IPS DF 6.9 (cell line): ENCODE measurements at regions not wholly inside any gene's neighbourhood (a gene's known extent, or its start where the extent isn't known, plus 50 kb on each side); places are given as distances from the start of the nearest gene placed in this dataset.

Experiments used
- DNase-seq: peaks from one replicate; pipeline ENCODE4 v3.0.0-alpha.2; 2013; ENCODE audit warnings: low read depth, low spot score
- H3K27ac ChIP-seq: one replicate; pipeline ENCODE4 v1.5.1; 2013; ENCODE audit warnings: low read length, control low read depth
- H3K27me3 ChIP-seq: 2 replicates; pipeline ENCODE4 v1.6.1; 2013; ENCODE audit warnings: mild to moderate bottlenecking, low read length; ENCODE audit not compliant: control insufficient read depth, insufficient read depth
- H3K36me3 ChIP-seq: 2 replicates; pipeline ENCODE4 v1.6.1; 2013; ENCODE audit warnings: low read length; ENCODE audit not compliant: control insufficient read depth, insufficient read depth
- H3K4me1 ChIP-seq: 2 replicates; pipeline ENCODE4 v1.6.1; 2013; ENCODE audit warnings: low read length; ENCODE audit not compliant: control insufficient read depth, insufficient read depth
- H3K4me3 ChIP-seq: 2 replicates; pipeline ENCODE4 v1.5.1; 2013; ENCODE audit warnings: mild to moderate bottlenecking, low read length
- H3K9me3 ChIP-seq: 2 replicates; pipeline ENCODE4 v1.6.1; 2013; ENCODE audit warnings: low read length, inconsistent platforms; ENCODE audit not compliant: control insufficient read depth, insufficient read depth
- WGBS: extraction: QIAGEN DNeasy Blood & Tissue Kit; methylation state at CpG from one replicate; pipeline ENCODE4 v1.1.7; 2013; ENCODE audit warnings: mixed read lengths, missing lambda C conversion rate; ENCODE audit not compliant: insufficient read length, insufficient coverage; 5-methylcytosine and 5-hydroxymethylcytosine counted together

DNA sequence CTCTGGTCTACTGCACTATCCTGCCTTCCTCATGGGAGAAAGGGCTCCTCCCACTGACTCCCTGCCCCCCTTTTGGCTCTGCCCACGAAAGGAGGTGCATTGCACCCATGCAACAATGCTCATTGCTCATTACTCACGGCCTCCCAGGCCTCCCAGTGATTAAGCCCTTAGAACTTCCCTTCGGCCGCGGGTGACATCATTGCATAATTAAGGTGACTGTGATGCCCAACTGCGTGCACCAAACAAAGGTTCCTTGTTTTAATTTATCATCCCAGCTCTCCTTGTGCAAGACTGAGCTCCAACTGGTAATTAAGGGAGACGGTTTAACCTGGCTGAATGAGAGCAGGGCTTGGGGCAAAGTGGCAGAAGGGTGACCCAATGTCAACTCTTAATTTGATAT, 180.4 kb downstream of the GAS1 start:
- no peak for DNase-seq
- Histone ChIP-seq H3K36me3 (no peaks in the 10 kb centered on the region), H3K4me3 (no peak overlapping the region), H3K9me3 (no peaks in the 10 kb centered on the region), H3K4me1 (no peaks in the 10 kb centered on the region), H3K27ac (no peak overlapping the region), H3K27me3 (no peaks in the 10 kb centered on the region; the same call in 1 of the 2 replicates)
- WGBS = no CpG with 5 or more reads among the region's 7 CpGs

DNA sequence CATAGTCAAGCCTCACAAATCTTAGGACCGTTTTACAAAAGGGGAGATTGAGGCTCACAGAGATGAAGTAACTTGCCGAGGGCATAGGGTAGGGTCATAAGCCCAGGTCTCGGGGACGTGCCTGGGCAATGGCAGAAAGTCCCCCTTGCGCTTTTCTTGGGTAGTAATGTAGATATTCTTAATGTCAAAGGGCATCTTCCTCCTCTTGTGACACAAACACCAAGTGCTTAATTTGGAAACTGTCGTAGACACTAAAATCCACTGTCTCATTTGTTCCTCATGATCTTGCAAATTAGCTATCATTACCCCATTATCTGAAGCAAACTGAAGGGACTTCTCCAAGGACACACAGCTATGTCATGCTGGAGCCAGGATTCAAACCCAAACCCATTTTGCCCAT, 180.8 kb downstream of the GAS1 start:
- Histone ChIP-seq H3K4me3 (no peak overlapping the region), H3K36me3 (no peaks in the 10 kb centered on the region), H3K4me1 (no peaks in the 10 kb centered on the region), H3K27ac (no peak overlapping the region), H3K9me3 (no peaks in the 10 kb centered on the region), H3K27me3 (no peaks in the 10 kb centered on the region; the same call in 1 of the 2 replicates)
- WGBS = no CpG with 5 or more reads among the region's 6 CpGs
- no peak for DNase-seq

DNA sequence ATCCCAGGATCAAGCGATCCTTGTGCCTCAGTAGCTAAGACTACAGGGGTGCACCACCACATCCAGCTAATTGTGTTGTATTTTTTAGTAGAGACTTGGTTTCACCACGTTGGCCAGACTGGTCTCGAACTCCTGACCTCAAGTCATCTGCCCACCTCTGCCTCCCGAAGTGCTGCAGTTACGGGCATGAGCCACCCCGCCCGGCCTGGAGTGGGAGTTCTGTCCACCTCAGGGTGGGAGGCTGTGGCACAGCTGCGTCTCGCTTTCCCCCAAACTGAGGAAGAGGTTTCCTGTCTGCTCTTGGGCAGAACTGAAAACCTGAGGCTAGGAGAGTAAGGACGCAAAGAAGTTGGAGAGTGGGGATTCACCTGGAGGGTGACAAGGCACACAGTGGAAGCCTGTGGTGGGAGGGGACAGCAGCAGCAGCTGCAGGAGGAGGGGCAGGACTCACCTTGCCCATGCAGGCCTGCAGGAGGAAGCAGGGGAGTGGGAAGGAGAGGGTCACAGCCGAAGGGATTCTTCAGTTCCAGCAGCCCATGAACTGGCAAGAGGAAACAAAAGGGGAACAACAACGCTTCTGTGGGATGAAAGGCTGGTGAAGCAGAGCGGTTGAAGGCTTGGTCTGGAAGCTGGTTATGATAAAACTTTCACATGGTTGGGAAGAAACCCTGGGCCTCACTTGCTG, 181.4 kb downstream of the GAS1 start:
- no peaks in the 10 kb centered on the region for H3K36me3 ChIP-seq
- no peaks in the 10 kb centered on the region for H3K9me3 ChIP-seq
- no peaks in the 10 kb centered on the region for H3K4me1 ChIP-seq
- DNase-seq = no peak
- no peaks in the 10 kb centered on the region; the same call in 1 of the 2 replicates for H3K27me3 ChIP-seq
- WGBS = no CpG with 5 or more reads among the region's 13 CpGs
- no peak overlapping the region for H3K4me3 ChIP-seq
- no peak overlapping the region for H3K27ac ChIP-seq

DNA sequence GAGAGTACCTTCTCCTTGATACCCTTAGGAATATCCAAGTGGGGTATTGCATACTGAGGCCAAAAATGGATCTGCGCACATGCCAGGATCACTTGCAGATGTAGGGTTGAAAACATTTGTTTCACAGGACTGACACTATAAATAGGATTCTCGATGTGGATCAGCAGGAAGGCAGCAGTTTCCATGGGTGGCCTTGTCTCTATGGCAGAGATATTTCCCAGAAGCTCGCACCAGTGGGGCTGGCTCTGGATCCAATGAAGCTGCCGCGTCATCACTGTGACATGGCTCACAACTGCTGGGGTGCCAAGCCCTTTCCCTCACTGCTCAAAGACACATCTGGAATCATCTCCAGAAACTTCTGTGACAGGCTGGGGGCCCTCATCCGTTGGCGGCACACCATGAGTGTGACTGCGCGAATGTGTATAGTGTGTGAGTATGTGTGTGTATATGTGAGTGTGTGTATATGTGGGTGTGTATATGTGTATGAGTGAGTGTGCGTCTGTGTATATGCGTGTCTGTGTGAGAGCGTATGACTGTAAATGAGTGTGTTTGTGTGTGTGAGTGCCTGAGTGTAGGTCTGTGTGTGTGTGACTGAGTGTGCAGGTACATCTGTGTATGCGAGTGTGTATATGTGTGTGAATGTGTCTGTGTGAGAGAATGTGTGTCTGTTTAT, 182.5 kb downstream of the GAS1 start:
- H3K36me3 ChIP-seq = no peaks in the 10 kb centered on the region
- H3K27me3 ChIP-seq = no peaks in the 10 kb centered on the region; the same call in 1 of the 2 replicates
- no peak overlapping the region for H3K27ac ChIP-seq
- H3K4me1 ChIP-seq = no peaks in the 10 kb centered on the region
- no peak for DNase-seq
- 100% methylated on average over 5 of the region's 13 CpGs for WGBS
- no peak overlapping the region for H3K4me3 ChIP-seq
- H3K9me3 ChIP-seq = no peaks in the 10 kb centered on the region

DNA sequence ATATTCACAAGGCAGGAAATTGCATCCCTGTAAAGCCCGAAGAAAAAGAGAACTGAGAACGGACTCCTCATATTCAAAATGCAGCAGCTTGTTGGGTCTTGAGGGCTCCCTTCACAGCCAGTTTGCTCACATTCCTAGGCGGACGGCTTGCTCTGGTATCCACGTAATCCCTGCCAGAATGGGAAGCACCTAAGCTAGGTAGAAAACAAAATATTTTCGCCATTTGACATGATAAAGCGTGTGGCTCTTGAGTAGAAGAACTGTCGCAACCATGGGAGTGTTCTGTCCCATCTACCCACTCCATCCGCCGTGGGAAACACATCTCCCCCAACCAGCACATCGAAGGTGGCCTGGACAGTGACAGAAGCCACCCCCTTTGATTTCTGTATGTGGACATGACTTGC, 183.1 kb downstream of the GAS1 start:
- DNase-seq = no peak
- WGBS = no CpG with 5 or more reads among the region's 11 CpGs
- Histone ChIP-seq H3K27me3 (no peaks in the 10 kb centered on the region; the same call in 1 of the 2 replicates), H3K4me1 (no peaks in the 10 kb centered on the region), H3K27ac (no peak overlapping the region), H3K36me3 (no peaks in the 10 kb centered on the region), H3K9me3 (no peaks in the 10 kb centered on the region), H3K4me3 (no peak overlapping the region)

DNA sequence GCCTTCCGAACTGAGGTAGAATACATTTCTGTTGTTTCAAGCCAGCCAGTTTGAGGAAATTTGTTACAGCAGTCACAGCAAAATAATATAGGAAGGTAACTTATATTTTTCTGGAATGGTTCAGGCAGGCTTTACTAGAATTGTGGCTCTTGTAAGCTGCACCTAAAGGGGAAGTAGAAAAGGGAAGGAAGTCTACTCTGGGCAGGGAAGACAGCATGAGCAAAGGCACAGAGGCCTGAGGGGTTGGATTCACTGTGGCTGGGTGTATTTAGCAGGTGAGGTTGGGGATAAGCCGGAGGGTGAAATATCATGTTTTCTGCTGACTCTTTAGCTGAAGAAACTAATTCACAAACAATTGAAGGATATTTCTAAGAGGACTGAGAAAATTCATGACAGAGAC, 183.5 kb downstream of the GAS1 start:
- H3K27ac ChIP-seq = no peak overlapping the region
- H3K27me3 ChIP-seq = no peaks in the 10 kb centered on the region; the same call in 1 of the 2 replicates
- no peaks in the 10 kb centered on the region for H3K36me3 ChIP-seq
- no peak for DNase-seq
- H3K9me3 ChIP-seq = no peaks in the 10 kb centered on the region
- no CpG with 5 or more reads among the region's 2 CpGs for WGBS
- H3K4me3 ChIP-seq = no peak overlapping the region
- no peaks in the 10 kb centered on the region for H3K4me1 ChIP-seq

DNA sequence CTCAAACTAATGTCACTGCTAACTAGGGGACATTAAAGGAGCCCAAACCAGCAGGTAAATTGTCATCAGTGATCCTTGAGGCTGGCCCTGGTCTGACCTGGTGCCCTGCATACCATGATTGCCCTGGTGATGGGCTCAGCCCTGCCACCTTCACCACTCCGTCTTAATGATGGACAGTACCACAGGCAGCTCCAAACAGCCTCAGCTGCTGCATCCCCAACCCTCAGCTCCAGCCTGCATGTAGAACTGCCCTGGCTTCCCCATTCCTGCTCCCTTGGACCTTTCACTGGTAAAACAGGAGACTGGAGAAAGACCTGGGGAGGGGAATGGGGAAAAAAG, 190.0 kb downstream of the GAS1 start:
- Histone ChIP-seq H3K27ac (no peak overlapping the region), H3K36me3 (no peaks in the 10 kb centered on the region), H3K4me3 (no peak overlapping the region), H3K4me1 (no peaks in the 10 kb centered on the region), H3K9me3 (no peaks in the 10 kb centered on the region), H3K27me3 (no peaks in the 10 kb centered on the region)
- DNase-seq = no peak
- no CpG with 5 or more reads among the region's 1 CpG for WGBS

DNA sequence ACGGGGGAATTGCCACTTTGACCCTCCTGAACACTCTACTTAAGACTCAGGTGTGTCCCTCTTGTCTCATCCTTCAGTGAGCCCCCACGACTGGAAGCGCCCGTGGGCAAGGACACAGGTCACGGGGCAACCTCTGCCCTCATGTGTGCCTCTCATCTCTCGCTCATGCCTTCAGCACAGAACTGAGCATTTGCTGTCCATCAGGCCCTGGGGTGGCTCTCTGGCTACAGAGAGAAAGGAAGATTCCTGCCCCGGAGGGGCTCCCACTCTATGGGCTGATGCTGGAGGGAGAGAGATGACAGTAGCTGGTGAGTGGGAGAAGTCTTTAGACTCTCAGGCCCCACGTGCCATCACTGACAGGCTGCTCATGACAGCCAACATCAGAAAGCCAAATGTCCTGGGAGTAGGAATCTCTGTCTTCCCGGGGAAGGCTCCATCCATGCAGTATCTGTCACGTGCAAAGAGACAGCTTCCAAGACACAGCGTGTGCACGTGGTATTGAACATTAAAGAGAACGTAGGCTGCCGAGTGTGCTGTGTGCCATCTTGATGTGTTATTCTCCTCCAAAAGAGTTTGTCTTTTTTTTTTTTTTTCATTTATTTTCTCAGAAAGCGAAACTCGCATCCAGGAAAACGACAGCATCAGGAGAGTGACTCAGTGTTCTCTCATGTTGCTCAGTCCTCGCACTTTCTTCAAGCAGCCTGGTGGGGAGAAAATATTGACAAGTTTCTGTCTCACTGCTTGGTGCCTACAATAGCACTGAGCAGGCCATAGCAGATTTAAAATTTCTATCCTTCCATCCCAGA, 190.5 kb downstream of the GAS1 start:
- no peak overlapping the region for H3K4me3 ChIP-seq
- no peak for DNase-seq
- no peaks in the 10 kb centered on the region for H3K4me1 ChIP-seq
- no peaks in the 10 kb centered on the region for H3K36me3 ChIP-seq
- H3K27ac ChIP-seq = no peak overlapping the region
- no peaks in the 10 kb centered on the region for H3K27me3 ChIP-seq
- H3K9me3 ChIP-seq = no peaks in the 10 kb centered on the region
- no CpG with 5 or more reads among the region's 18 CpGs for WGBS

DNA sequence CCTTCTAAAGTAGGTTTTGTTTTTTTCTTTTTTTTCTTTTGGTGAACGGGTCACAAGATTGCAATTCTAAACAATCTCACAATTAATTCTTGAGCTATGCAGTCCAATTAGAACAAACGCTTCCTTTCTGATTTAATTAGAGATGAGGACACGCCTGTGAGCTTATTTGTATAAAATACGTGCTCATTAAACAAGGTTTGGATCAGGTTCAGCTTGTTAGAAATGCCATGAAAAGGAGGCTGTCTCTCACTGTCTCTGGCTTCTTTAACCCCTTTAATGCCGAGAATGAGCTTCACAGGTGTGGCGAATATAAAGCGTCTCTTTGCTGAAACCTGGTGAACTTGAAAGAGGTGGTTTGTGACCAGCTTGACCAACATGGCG, 191.8 kb downstream of the GAS1 start:
- WGBS = no CpG with 5 or more reads among the region's 8 CpGs
- Histone ChIP-seq H3K27me3 (no peaks in the 10 kb centered on the region), H3K36me3 (no peaks in the 10 kb centered on the region), H3K27ac (no peak overlapping the region), H3K9me3 (no peaks in the 10 kb centered on the region), H3K4me1 (no peaks in the 10 kb centered on the region), H3K4me3 (no peak overlapping the region)
- no peak for DNase-seq

DNA sequence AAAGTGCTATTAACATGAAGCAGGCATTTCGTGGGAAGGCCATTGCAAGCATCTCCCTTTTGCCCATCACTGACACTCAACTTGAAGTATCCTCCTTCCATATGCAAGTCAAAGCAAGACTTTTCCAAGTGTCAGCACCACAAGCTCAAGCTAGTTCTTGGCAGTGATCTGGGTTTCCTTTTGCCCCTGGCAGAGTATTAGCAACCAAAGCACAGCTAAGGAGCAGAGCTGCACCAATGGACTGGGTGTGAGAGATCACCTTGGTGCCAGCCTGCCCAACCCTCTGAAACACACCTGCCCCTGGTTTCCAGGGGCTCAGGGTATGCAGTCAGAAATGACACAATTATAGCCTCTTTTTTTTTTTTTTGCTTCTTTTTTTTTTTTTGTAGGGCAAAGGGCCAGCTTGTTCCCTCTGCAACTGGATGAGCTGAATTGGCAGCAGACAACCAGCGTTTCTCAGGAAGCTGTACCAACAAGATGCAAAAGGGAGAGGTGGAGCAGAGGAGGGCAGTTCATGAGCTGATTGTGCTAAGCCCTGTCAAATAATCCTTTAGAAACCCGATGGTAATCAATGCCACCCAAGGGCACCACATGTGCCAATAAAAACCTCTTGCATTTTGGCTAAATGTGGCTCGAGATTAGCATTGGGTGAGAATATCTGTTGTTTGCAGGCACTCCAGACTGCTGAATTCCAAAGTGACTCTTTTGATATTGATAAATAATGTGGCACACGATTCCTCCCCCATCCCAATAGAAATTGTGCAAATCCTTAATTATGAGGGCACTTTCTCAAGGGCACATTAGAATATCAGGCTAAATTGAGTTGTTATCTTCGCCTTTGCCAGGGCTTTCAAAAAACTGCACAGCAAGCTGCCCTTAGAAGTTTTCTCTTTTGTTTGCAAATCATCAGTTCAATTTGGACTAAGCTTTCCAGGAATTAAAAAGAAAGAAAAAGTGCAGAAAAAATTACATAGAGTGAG, 192.4 kb downstream of the GAS1 start:
- WGBS = no CpG with 5 or more reads among the region's 6 CpGs
- Histone ChIP-seq H3K27ac (no peak overlapping the region), H3K27me3 (no peaks in the 10 kb centered on the region), H3K36me3 (no peaks in the 10 kb centered on the region), H3K4me3 (no peak overlapping the region), H3K4me1 (no peaks in the 10 kb centered on the region), H3K9me3 (no peaks in the 10 kb centered on the region)
- no peak for DNase-seq
